GM12878 (cell line): ENCODE measurements at regions not wholly inside any gene's neighbourhood (a gene's known extent, or its start where the extent isn't known, plus 50 kb on each side); places are given as distances from the start of the nearest gene placed in this dataset.

Experiments
- ATAC-seq: fragments of 200-7000 bp; cut with Tn5 transposase; 3 replicates; pipeline ENCODE4 v1.9.1; 2020; ENCODE audit warnings: mild to moderate bottlenecking, moderate library complexity
- BruUV-seq: library from RNA; stranded (reverse); fragments of 400-500 nt; replicated peaks from 2 replicates; lab custom pipeline; 2021; lab: Mats Ljungman, UMichigan
- CTCF ChIA-PET: fragments of 300-600 bp; sonication (Branson Sonifier 250); formaldehyde crosslinking; extraction: SDS; loops from one replicate; lab custom pipeline; 2021; ENCODE audit warnings: inconsistent platforms; lab: Yijun Ruan, JAX
- POLR2A ChIA-PET: fragments of 350-600 bp; formaldehyde crosslinking; extraction: SDS; loops from one replicate; lab custom pipeline; 2021; ENCODE audit warnings: inconsistent platforms; lab: Charles Lee
- RAD21 ChIA-PET: fragments of 300-600 bp; sonication (Branson Sonifier 250); formaldehyde crosslinking; loops from one replicate; lab custom pipeline; 2023; ENCODE audit warnings: antibody characterized with exemption; ENCODE audit not compliant: unreplicated experiment; lab: Charles Lee
- SMC1A ChIA-PET: fragments of 300-600 bp; sonication (Branson Sonifier 250); formaldehyde crosslinking; loops from one replicate; lab custom pipeline; 2023; ENCODE audit not compliant: unreplicated experiment, uncharacterized antibody; lab: Charles Lee
- DNase-seq: peaks from one replicate; pipeline ENCODE4 v3.0.0-alpha.2; 2011; ENCODE audit warnings: low read depth, low spot score
- FAIRE-seq: peaks from 3 replicates; lab custom pipeline; 2011; peaks lifted over from hg19 to GRCh38; lab: Jason Lieb, UNC
- H2AFZ ChIP-seq: 2 replicates; pipeline ENCODE4 v1.6.0; 2011; ENCODE audit warnings: low read depth, low read length, control low read depth; ENCODE audit not compliant: control insufficient read depth
- H3K27ac ChIP-seq: 2 replicates; pipeline ENCODE4 v1.5.1; 2011; ENCODE audit warnings: control low read depth; ENCODE audit not compliant: control insufficient read depth, insufficient read depth
- H3K27me3 ChIP-seq, 2 experiments: replicated peaks in 1 of 2; 2 replicates each; pipeline versions ENCODE4 v1.6.0 to v1.6.1; 2011; ENCODE audit warnings: low read length in 1 of 2; ENCODE audit not compliant: control insufficient read depth in 2 of 2, insufficient read depth in 2 of 2
- H3K36me3 ChIP-seq, 2 experiments: 2 replicates each; pipeline ENCODE4 v1.5.1; 2011; ENCODE audit warnings: low read length in 1 of 2; ENCODE audit not compliant: control insufficient read depth in 2 of 2, insufficient read depth in 2 of 2
- H3K4me1 ChIP-seq: 2 replicates; pipeline ENCODE4 v1.6.1; 2011; ENCODE audit warnings: mild to moderate bottlenecking, low read length, moderate library complexity, mixed read lengths; ENCODE audit not compliant: control insufficient read depth, insufficient read depth
- H3K4me2 ChIP-seq: 2 replicates; pipeline ENCODE4 v1.6.0; 2011; ENCODE audit warnings: control low read depth; ENCODE audit not compliant: control insufficient read depth, insufficient read depth
- H3K4me3 ChIP-seq: fragments of 200-600 bp; sonication (generic); 2 replicates; pipeline ENCODE4 v1.5.1; 2016
- H3K79me2 ChIP-seq: 2 replicates; pipeline ENCODE4 v1.6.0; 2011; ENCODE audit warnings: low read length; ENCODE audit not compliant: control insufficient read depth, insufficient read depth
- H3K9ac ChIP-seq: 2 replicates; pipeline ENCODE4 v1.8.0; 2011; ENCODE audit warnings: low read length, control low read depth, mixed read lengths; ENCODE audit not compliant: control insufficient read depth, insufficient read depth
- H3K9me3 ChIP-seq: replicated peaks from 3 replicates; pipeline ENCODE4 v1.5.1; 2011; ENCODE audit warnings: mild to moderate bottlenecking, low read length; ENCODE audit not compliant: control insufficient read depth, insufficient read depth
- H4K20me1 ChIP-seq: 2 replicates; pipeline ENCODE4 v1.6.0; 2011; ENCODE audit not compliant: control insufficient read depth, insufficient read depth
- CBX3 ChIP-seq: fragments of 200-600 bp; sonication (generic); IDR thresholded peaks from 2 replicates; pipeline ENCODE4 v1.6.1; 2016; ENCODE audit warnings: low read depth, borderline replicate concordance
- CEBPB ChIP-seq, 2 experiments: fragments of 150-350 bp in 1 of 2; IDR thresholded peaks; 2 replicates each; pipeline ENCODE4 v1.6.1; 2012 to 2014; ENCODE audit warnings: low read depth in 2 of 2, low read length in 2 of 2, borderline replicate concordance in 1 of 2, inconsistent platforms in 1 of 2
- FOXK2 ChIP-seq: fragments of 450-650 bp; IDR thresholded peaks from 2 replicates; pipeline ENCODE4 v1.6.1; 2017; ENCODE audit warnings: mild to moderate bottlenecking, moderate library complexity
- JUNB ChIP-seq: IDR thresholded peaks from 2 replicates; pipeline ENCODE4 v1.6.1; 2016; ENCODE audit warnings: antibody characterized with exemption, mild to moderate bottlenecking
- POLR2AphosphoS2 ChIP-seq: IDR thresholded peaks from 2 replicates; pipeline ENCODE4 v1.6.1; 2011; ENCODE audit warnings: low read depth, mild to moderate bottlenecking, low read length, improper control_type of control experiment, moderate library complexity
- RBBP5 ChIP-seq: fragments of 200-600 bp; sonication (generic); conservative IDR thresholded peaks from 2 replicates; pipeline ENCODE4 v1.6.1; 2016
- SMAD1 ChIP-seq: fragments of 450-650 bp; IDR thresholded peaks from 2 replicates; pipeline ENCODE4 v1.6.1; 2018; ENCODE audit warnings: mild to moderate bottlenecking, low read depth; ENCODE audit not compliant: partially characterized antibody
- SMAD5 ChIP-seq: IDR thresholded peaks from 2 replicates; pipeline ENCODE4 v1.6.1; 2016; ENCODE audit warnings: antibody characterized with exemption, low read depth
- STAT1 ChIP-seq: fragments of 450-650 bp; conservative IDR thresholded peaks from 2 replicates; pipeline ENCODE4 v1.6.1; 2014; ENCODE audit warnings: antibody characterized with exemption, mild to moderate bottlenecking
- WRNIP1 ChIP-seq: IDR thresholded peaks from 2 replicates; pipeline ENCODE4 v1.6.1; 2011; ENCODE audit warnings: low read depth, low read length, improper control_type of control experiment, borderline replicate concordance
- YBX1 ChIP-seq: fragments of 450-650 bp; IDR thresholded peaks from 2 replicates; pipeline ENCODE4 v1.6.1; 2016; ENCODE audit warnings: antibody characterized with exemption
- in situ Hi-C: fragments of 300-500 bp; cut with MboI; formaldehyde crosslinking; loops from 9 replicates; pipeline ENCODE4 v1.14.3; 2018; ENCODE audit warnings: mixed read lengths
- intact Hi-C: fragments of 100-400 bp; cut with micrococcal nuclease; formaldehyde crosslinking; loops from one replicate; pipeline ENCODE4 v1.14.2; 2022; ENCODE audit not compliant: unreplicated experiment
- TF ChIP-seq, protein P1 (sequence below): IDR thresholded peaks from 2 replicates; pipeline ENCODE4 v1.6.1; 2012; ENCODE audit warnings: mild to moderate bottlenecking, low read depth, low read length
- TF ChIP-seq, protein P2 (sequence below): fragments of 450-650 bp; IDR thresholded peaks from 2 replicates; pipeline ENCODE4 v1.6.1; 2017; ENCODE audit warnings: low read depth, mild to moderate bottlenecking, moderate library complexity
- TF ChIP-seq, protein P3 (sequence below): fragments of 450-650 bp; IDR thresholded peaks from 2 replicates; pipeline ENCODE4 v1.6.1; 2014; ENCODE audit warnings: mild to moderate bottlenecking
- TF ChIP-seq, protein P4 (sequence below): IDR thresholded peaks from 2 replicates; pipeline ENCODE4 v1.6.1; 2012; ENCODE audit warnings: low read length, inconsistent platforms

DNA sequence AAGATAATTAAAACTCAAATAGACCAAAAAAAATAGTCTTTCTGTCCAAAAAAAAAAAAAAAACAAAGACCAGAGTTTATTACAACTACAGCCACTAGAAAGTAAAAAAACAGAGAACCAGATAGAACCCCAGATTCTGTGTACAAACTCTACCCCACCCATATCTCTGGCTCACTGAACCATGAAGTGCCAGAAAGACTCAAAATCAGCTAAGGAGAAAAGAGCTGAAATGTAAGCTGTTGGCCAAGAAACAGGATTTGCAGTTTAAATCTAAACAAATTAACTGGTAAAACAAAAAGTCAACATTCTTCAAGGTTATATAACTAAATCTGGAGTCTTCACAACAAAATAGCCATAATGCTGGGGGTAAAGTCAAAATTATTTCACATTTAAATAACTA lies 278.9 kb downstream of the SEC16B start:
- Histone ChIP-seq H2AFZ (no peak overlapping the region), H3K4me3 (no peak overlapping the region), H4K20me1 (no peaks in the 10 kb centered on the region), H3K27ac (no peak overlapping the region), H3K9me3 (no peaks in the 10 kb centered on the region), H3K4me1 (no peaks in the 10 kb centered on the region), H3K27me3 (no peaks in the 10 kb centered on the region), H3K4me2 (no peak overlapping the region), H3K79me2 (no peaks in the 10 kb centered on the region), H3K9ac (no peak overlapping the region), H3K36me3 (no peaks in the 10 kb centered on the region)
- SMC1A ChIA-PET: interaction anchor here (0.9 to 1.1 kb wide), 2 partner anchors 10 to 35 kb away, joined by 3 read pairs; no protein-coding TSS in a partner anchor
- CTCF ChIA-PET: interaction anchor here (0.6 to 1.1 kb wide), 3 partner anchors 22 to 254 kb away, joined by 3 to 4 read pairs (median 3); no protein-coding TSS in a partner anchor
- in situ Hi-C loops (no loop called here), intact Hi-C loops (no loop called here)
- ATAC-seq (no peak), FAIRE-seq (no peak), DNase-seq (no peak)
- RAD21 ChIA-PET: interaction anchor here (1.4 kb wide), 1 partner anchor 22 kb away, joined by 3 read pairs; no protein-coding TSS in a partner anchor
- BruUV-seq: no TSS peak
- POLR2A ChIA-PET: interaction anchor here (0.9 kb wide), 1 partner anchor 11 kb away, joined by 3 read pairs; no protein-coding TSS in a partner anchor
- TF ChIP-seq YBX1 (no peak), SMAD1 (no peak), FOXK2 (no peak), POLR2AphosphoS2 (no peak), SMAD5 (no peak), JUNB (no peak), CEBPB (IDR thresholded peaks at IDR 0.05; ENCODE audit: borderline replicate concordance in 1 of 2, low read depth in 2 of 2, low read length in 2 of 2) (no peak), RBBP5 (no peak), STAT1 (no peak), WRNIP1 (no peak), CBX3 (no peak)
- TF ChIP-seq, protein P1, sequence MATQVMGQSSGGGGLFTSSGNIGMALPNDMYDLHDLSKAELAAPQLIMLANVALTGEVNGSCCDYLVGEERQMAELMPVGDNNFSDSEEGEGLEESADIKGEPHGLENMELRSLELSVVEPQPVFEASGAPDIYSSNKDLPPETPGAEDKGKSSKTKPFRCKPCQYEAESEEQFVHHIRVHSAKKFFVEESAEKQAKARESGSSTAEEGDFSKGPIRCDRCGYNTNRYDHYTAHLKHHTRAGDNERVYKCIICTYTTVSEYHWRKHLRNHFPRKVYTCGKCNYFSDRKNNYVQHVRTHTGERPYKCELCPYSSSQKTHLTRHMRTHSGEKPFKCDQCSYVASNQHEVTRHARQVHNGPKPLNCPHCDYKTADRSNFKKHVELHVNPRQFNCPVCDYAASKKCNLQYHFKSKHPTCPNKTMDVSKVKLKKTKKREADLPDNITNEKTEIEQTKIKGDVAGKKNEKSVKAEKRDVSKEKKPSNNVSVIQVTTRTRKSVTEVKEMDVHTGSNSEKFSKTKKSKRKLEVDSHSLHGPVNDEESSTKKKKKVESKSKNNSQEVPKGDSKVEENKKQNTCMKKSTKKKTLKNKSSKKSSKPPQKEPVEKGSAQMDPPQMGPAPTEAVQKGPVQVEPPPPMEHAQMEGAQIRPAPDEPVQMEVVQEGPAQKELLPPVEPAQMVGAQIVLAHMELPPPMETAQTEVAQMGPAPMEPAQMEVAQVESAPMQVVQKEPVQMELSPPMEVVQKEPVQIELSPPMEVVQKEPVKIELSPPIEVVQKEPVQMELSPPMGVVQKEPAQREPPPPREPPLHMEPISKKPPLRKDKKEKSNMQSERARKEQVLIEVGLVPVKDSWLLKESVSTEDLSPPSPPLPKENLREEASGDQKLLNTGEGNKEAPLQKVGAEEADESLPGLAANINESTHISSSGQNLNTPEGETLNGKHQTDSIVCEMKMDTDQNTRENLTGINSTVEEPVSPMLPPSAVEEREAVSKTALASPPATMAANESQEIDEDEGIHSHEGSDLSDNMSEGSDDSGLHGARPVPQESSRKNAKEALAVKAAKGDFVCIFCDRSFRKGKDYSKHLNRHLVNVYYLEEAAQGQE: no peak
- TF ChIP-seq, protein P2, sequence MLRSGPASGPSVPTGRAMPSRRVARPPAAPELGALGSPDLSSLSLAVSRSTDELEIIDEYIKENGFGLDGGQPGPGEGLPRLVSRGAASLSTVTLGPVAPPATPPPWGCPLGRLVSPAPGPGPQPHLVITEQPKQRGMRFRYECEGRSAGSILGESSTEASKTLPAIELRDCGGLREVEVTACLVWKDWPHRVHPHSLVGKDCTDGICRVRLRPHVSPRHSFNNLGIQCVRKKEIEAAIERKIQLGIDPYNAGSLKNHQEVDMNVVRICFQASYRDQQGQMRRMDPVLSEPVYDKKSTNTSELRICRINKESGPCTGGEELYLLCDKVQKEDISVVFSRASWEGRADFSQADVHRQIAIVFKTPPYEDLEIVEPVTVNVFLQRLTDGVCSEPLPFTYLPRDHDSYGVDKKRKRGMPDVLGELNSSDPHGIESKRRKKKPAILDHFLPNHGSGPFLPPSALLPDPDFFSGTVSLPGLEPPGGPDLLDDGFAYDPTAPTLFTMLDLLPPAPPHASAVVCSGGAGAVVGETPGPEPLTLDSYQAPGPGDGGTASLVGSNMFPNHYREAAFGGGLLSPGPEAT: no peak
- TF ChIP-seq, protein P3, sequence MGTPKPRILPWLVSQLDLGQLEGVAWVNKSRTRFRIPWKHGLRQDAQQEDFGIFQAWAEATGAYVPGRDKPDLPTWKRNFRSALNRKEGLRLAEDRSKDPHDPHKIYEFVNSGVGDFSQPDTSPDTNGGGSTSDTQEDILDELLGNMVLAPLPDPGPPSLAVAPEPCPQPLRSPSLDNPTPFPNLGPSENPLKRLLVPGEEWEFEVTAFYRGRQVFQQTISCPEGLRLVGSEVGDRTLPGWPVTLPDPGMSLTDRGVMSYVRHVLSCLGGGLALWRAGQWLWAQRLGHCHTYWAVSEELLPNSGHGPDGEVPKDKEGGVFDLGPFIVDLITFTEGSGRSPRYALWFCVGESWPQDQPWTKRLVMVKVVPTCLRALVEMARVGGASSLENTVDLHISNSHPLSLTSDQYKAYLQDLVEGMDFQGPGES: no peak
- TF ChIP-seq, protein P4, sequence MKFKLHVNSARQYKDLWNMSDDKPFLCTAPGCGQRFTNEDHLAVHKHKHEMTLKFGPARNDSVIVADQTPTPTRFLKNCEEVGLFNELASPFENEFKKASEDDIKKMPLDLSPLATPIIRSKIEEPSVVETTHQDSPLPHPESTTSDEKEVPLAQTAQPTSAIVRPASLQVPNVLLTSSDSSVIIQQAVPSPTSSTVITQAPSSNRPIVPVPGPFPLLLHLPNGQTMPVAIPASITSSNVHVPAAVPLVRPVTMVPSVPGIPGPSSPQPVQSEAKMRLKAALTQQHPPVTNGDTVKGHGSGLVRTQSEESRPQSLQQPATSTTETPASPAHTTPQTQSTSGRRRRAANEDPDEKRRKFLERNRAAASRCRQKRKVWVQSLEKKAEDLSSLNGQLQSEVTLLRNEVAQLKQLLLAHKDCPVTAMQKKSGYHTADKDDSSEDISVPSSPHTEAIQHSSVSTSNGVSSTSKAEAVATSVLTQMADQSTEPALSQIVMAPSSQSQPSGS: no peak
